ENCODE measurements at regions not wholly inside any gene's neighbourhood (a gene's known extent, or its start where the extent isn't known, plus 50 kb on each side); places are given as distances from the start of the nearest gene placed in this dataset.

DNA sequence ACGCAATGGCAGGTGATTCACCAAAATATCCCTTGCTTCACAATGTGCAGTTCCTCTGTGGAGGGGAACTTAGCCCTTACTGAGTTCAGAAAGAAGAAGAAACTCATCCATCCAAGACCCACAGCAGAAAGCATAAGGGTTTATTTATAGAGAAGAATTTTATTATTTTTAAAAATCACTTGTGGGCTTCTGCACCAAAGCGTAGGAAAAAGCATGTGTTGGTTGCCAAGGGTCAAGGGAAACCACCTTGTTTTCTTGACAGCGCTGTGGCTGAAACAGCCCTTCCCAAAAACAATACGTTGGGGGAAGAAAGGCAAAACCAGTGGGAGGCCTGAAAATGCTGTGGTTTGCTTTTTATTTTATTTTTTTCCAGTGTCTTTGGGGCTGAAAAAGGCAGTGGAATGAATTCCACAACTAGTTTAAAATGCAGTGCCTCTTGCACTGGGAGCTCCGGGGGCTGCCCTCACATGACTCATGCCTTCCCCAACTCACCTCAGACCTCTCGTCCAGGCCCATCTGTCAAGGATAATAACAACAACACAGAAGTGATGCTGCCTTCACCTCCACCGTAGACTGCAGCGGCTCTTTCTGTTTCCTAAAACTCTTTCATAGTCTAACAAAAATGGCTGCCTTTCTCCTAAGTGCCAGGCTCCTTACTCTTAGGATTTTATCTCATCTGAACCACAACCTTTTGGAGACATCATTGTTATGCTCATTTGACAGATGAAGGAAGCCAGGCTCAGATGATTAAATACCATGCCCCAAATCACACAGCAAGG is 224.2 kb upstream of the JUN start:
- no peak for DNase-seq

DNA sequence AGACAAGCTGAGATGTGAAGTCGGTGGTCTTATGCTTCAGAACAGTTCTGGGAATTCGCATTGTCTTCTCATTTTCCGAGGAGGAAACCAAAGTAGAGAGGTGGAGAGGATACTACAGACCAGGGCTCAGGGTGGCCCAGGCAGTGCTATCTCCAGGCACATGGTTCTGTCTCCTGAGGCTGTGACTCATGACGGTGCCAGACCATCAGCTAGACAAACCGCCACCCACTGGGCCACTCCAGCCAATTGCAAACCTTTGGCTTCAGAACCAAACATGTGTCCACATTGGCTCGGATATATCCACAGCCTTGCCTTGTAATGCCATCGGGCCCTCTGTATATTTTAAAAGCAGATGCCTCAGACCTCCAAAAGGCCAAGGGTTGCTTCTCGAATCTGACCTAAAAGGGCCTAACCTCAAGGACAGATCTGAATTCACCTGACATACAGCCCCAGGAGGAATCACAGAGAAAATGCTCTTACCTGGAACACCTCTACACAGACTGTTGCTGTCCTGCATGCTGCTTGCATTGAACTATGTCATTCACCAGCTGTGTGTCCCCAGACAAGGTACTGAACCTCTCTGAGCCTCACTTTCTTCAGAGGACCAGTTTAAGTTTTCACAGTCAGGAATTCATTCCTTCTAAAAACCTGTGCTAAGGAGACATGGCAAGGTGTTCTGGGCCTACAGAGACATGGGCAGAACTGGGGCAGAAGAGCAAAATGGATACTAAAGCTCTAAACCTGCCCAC is 224.9 kb upstream of the JUN start:
- no peak for DNase-seq

DNA sequence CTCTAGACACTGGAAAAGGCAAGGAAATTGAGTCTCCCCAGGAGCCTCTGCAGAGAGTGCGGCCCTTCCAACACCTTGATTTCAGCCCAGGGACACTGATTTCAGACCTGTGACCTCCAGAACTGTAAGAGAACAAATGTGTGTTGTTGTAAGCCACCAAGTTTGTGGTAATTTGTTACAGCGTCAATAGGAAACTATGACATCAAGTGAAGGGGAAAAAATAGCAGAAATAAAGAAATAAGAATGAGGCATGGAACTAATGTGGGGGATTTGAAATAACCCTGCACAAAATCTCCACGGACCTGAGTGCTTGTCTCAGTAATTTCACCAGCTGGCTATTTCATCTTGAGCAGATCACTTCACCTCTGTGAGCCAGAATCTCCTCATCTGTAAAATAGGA is 227.8 kb upstream of the JUN start:
- no peak for DNase-seq

DNA sequence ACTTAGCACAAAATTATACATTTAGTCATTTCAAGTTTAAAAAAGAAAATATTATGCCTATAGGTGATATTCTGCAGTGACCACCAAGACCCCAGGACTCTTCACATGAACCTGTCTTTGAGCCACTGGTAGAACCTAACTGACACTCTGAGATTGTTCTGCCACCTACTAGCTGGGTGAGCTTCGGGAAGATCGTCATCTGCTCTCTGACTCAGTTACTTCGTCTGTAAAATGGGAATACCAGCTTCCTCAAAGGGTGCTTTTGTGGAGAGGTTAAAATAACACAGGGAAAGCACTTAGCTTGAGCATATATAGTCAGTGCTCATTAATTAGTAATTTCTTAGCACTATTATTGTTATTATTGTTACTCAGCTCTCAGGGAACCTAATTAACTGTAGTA is 228.5 kb upstream of the JUN start:
- DNase-seq = no peak

DNA sequence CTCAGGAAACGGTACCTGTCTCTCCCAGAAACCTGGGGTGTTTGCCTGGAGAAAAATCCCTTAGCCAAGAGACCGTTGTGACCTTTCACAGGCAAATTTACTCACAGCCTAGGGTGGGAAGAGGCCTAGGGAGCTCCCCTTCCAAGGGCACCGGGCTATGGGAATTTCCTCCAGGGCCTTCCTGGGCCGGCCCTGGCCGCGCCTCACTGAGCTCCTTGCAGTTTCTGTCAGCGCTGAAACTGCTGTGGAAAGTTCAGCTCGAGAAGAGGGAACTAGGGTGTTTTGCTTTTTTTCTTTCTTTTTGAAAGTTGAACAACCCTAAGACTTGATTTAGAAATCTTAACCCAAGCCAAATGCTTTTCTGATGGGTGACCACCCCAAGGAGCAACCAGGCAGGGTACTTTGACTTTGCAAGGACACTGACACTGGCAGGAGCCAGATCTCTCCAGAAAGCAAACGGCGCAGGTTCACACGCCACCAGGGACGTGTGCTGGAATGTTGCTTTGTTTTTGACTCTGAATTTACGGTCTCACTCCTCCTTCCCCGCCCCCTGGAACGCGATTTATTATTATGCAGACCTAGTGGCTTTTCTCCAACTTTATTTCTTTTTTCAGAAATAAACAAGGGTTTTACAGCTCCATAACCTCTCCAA is 229.6 kb upstream of the JUN start:
- DNase-seq = no peak

DNA sequence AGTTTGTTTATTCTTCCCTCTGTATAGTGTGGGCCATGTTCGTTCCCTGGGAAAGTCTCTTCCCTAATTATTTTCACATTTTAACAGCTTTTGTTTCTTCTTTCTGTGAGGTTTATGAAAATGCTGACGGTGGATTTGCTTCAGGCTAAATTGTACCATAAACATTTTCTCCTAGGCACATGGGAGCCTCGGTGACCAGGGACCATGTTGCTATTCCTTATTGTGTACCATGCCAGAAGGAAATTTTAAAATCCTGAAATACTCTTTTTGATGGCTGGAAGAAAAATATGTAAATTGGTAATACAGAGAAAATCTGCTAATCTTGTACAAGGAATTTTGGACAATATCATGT is 230.1 kb upstream of the JUN start:
- DNase-seq = no peak

DNA sequence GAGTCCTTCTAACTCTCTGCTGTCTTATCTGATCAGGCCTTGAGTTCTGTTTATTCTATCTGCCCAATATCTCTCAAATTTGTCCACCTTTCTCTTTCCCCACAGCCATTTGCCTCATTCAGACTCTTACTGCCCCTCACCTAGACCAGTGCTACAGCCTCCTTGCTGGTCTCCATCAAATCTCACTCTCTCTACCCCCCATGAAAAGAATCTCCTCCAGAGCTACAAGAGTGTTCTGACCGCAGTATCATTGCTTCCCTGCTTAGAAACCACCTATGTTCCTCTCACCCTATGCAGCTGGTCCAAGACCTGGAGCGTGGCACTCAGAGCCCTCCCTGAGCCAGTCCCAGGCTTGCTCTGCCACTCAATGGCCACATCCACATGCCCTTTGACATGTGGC is 231.0 kb upstream of the JUN start:
- no peak for DNase-seq

DNA sequence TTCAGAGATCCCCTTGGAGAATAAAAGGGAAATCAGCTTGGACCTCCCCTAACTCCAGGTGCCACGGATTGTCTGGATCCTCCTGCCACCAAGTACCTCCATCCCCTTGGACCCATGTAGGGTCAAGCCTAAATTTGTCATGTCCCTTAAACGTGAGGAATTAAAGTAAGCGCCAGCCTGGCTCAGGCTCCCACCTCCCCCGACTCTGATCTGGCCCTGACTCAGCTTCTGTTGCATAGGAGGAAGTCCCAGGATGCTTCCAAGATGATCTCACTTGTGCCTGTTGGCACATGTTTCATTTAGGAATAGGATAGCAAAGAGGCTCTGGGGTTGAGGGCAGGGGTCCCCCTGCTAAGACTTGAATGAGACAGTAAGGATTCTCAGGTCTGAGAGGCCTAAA is 231.9 kb upstream of the JUN start:
- no peak for DNase-seq

DNA sequence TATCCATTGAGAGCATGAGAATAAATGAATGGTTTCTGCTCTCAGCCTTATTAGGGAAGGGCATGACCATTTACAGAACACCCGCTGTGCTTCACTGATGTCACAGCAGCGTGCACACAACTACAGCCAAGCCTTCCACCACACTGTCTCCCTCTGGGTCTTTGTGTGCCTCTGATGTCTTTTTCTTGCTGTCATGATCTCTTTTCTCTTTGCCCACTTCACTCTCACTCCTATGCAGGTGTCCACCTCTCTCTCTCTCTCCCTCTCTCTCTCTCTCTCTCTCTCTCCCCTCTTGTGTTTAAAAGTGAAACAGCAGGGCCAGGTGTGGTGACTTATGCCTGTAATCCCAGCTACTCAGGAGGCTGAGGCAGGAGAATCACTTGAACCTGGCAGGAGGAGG is 232.5 kb upstream of the JUN start:
- DNase-seq = no peak

DNA sequence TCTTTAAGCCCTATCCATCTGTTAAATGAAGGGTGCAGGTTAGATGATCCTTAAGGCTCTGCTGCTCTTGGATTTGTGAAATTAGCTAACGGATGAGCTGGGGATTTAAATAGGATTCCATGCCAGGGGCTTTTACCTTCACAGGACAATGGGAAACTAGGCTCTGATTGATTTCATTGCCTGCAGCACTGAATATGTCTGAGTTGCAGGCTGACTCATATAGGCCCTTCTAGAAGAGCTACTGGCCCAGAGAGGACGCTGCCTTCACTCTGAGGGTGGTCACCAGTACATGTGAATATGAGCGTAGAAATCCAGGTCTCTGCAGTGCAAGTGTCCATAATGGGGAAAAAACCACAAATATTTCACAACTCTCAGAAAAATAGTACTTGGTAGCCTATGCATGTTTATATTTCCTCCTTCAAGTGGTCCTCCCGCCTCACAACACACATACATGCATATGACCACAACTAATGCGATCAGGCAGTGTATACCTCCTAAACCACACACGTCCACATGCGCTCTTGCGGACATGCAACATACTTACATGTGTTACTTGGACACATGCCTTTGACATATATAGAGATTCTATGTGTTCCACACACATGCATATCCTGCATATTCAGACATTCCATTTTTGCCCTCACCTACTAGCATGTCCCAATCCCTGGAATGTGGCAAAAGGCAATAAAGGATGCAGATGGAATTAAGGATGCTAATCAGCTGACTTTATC is 233.8 kb upstream of the JUN start:
- DNase-seq = no peak

DNA sequence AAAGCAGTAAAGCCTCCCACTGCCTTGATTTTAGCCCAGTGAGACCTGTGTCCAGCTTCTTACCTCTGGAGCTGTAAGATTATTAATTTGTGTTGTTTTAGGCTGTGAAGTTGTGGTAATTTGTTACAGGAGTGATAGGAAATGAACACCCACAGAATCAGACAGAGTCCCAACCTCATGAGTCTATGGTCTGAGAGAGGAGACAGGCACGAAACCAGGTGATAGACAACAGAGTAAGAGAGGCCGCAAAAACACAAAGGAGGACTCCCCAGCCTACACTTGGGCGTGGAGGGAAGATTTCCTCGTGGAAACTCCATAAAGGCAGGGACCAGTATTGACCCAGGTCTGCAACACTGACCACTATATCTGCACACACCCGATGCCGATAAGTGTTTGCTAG is 234.6 kb upstream of the JUN start:
- no peak for DNase-seq

DNA sequence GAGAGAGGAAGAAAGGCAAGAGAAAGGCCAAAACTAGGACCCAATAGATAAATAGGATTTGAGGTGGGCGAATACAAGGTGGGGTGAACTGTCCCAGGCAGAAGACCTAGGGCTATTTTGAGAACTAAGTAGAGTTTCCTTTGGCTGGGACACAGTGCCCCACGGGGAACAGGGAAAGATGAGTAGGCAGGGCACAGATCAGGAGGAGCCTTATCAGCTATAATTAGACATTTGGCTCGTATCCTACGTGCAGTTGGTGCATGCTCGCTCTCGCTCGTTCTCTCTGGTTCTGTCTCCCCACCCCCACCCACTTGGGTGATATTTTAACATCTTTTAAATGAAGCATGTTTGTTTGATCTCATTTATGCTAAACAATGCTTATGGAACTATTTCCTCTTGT is 235.0 kb upstream of the JUN start:
- no peak for DNase-seq

DNA sequence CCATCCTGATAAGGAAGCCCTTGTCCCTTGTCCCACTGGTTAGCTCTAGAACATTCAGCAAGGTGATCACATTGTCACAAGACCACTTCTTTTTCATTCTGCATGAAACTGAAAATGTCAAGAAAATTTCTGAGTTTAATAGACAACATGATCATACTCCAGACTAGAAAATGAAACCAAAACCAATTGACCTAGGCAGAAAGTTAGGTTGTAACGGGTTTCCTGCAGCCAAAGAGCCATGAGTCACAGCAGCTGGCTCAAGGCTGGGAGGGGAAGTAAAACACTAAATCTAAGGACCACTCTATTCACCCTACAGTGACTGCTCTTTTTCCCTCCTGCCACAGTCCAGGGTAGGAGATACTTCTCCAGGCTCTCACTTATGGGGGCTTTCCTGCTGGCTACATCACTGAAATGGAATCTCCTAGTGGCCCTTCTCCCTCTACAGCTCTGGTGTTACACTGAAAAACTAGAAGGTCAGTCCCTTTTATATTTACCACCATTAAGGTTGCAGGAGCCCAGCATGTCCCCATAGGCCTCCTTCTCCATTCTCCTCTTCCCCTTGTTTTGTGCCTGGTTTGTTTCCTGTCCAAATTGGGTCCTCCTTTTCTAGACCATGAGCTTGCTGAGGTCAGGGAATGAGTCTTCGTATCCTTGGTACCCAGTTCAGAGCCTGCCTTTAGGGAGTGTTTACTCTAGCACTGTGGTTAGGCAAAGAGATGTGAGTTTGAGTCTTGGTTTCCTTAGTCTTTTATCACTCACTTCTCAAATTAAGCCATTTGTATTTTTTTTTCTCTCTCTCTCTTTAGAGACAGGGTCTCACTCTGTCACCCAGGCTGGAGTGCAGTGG is 236.5 kb upstream of the JUN start:
- peak in 1 of 2 experiments; percentile 26 for DNase-seq

DNA sequence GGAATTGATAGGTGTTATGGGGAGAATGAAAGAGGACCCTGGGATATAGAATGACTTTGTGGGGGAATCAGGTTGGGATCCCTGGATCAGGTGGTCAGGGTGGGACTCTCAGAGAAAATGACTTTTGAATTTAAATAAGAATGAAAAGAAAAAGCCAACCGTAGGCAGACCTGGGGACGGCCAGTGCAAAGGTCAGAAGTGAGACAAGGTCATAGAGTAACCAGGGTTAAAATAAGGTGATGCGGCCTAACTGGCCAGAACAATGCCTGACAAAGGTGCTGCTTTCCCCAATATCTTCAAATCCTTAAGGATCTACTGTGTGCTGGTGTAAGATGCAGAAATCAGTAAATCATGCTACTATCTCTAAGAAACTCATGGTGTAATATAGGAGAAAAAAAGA is 238.4 kb upstream of the JUN start:
- no peak for DNase-seq

DNA sequence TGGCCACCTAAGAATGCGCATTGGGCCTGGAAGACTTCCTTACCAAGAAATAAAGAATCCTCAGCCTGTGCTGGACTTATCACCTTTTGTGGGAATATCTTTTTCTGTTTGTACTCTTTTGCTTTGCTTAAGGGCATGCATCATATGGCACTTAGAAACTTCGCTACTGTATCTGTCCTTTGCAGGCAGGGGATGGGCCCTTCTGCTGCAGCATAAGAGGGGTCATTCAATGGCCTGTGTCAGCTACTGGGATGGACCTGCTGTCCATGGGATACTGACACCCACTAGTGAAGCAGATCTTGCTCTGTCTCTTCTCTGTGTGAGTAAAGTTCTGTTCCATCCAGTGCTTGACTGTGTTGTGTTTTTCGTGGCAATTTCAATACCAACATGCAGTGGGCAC is 239.0 kb upstream of the JUN start:
- DNase-seq = no peak

DNA sequence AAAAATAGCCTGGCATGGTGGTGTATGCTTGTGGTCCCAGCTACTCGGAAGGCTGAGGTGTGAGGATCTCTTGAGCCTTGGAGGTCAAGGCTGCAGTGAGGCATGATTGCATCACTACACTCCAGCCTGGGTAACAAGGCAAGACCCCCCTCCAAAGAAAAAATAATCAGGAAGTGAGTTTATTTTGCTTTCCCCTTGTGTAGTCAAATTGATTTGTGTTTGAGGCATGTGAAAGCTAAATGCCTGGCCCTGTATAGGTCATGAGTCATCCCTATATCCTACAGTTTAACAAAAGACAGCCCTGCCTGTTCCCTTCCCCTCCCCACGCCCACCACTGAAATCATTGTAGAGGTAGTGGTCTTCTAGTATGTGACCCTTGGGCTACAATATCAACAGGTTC is 241.4 kb upstream of the JUN start:
- DNase-seq = no peak

DNA sequence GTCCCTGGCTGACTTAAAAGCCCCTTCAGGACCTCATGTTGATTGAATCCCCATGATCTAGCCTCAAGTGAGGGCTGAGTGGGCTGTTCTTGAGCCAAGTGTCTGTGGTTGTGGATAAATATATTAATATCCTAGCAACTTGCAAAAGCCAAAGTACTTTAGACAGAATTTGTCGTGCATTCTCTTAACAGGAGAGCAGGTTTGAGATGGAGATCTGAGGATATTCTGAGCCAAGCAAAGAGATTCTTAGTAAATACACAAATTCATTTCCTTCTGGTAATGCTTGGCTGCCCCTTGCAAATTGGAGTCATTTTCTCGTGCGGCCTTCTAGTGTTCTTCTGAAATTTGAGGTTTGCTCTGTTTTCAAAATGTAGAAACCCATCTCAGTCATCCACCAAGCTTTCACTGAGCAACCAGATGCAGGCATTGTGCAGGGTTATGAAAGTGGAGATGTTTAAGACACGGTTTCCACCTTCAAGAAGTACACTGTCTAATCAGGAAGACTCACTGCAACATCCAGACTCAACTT is 242.1 kb upstream of the JUN start:
- DNase-seq = no peak

DNA sequence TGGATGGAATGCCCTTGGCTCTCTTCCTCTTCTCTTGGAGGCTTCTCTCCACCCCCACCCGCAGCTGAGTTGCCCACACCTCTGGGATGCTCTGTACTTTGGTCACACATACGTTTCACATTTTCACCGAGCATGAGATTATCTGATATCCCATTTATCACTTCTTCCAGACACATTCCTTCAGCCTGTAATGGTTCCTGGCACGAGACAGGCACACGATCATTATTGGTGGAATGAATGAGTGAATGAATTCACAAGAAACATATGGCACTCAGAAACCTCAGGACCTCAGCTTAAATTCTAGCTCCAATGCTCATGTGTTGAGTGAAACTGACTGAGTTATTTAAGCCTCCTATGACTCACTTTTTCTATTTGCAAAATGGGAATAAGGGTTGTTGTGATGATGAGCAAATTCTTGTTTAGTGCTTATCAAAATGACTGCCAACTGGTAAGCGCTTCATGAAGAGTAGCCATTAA is 242.7 kb upstream of the JUN start:
- DNase-seq = no peak

DNA sequence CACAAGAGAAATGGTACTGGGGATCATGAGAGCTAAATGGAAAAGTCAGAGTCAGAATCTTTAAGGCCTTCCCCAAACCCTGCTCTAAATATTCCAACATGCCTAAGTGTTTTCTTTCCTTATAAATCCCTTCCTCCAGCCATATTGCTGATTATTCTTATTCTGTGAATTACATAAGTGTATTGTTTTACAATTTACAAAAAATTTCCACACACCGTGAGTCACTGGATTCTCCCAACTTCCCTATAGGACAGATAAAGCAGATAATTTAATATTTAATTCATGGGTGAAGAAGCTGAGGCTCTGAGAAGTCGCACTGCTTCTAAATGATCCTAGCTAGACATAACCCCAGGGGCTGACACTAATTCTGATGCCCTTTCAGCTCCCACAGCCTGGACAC is 243.3 kb upstream of the JUN start:
- DNase-seq = no peak

DNA sequence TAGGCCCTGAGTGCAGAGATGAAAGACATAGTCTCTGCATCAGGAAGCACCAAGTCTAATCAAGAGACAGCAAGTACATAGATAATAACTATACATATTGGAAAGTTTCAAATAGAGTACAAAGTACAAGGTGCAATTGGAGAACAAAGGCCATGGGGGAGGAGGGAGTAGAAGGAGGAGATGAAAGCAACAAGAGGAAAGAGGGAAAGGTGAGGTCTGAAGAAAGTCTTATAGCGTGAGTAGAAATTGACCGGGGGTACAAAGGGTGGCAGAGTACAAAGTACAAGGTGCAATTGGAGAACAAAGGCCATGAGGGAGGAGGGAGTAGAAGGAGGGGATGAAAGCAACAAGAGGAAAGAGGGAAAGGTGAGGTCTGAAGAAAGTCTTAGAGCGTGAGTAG is 244.2 kb upstream of the JUN start:
- DNase-seq = no peak

DNA sequence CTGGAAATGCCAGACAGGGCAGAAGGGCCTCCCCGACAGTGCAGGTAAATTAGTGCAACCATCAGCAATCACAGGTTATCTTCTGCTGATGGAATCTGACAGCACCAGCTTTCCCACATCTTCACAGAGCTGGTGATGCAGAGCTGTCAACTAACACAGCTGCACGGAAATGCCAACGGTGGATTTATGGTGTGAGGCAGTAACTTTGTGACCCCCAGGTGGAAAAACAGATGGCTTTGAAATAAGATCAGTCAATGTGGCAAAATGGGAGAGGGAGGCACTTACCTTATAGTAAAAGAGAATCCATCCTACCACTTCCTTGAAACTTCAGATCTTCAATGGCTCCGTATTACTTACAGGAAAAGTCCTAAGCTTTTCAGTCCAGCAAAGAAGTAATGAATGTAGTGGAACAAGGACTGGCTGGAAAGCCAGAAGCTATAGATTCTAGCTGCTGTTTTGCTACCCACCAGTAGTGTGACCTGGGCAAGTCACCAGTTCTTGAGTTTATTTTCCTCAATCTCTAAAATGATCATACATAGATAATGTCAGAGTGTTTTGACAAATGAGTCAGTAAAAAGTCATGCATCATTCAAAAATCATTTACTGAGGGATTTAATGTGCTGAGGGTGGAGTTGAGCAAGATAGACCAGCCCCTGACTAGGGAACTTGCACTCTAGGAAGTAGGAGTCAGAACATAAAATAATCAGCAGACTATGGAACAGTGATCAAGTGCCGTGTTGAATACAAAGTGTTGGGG is 245.7 kb upstream of the JUN start:
- DNase-seq = no peak

Data from SW 1271 (cell line).